NCI-H1417 (cell line): ENCODE measurements at regions not wholly inside any gene's neighbourhood (a gene's known extent, or its start where the extent isn't known, plus 50 kb on each side); places are given as distances from the start of the nearest gene placed in this dataset.
"Not testable (repeated sequence)": the region's sequence is repeated elsewhere in the genome, so short reads cannot be mapped to it uniquely, and the experiment has no call there.

Experiments used
- DNase-seq, 3 experiments: peaks; one replicate each; lab custom pipeline; 2025; lab: John Stamatoyannopoulos, UW

GRCh38 chr21:15669247-15669646 lies 60.5 kb upstream of the USP25 start:
- no peak for DNase-seq

- DNase-seq = no peak
Measured at GRCh38 chr21:15671188-15671587, 58.6 kb upstream of the USP25 start.

- not testable (repeated sequence) for DNase-seq
Measured at GRCh38 chr21:15672578-15672977, 57.2 kb upstream of the USP25 start.

- DNase-seq = no peak
Measured at GRCh38 chr21:15676935-15677334, 52.8 kb upstream of the USP25 start.

GRCh38 chr21:15679630-15680029 lies 50.2 kb upstream of the USP25 start:
- DNase-seq = no peak
